Fibroblast of peridontal ligament (primary cell): ENCODE measurements at regions not wholly inside any gene's neighbourhood (a gene's known extent, or its start where the extent isn't known, plus 50 kb on each side); places are given as distances from the start of the nearest gene placed in this dataset.

Source experiments
- DNase-seq: peaks from one replicate; pipeline ENCODE4 v3.0.0-alpha.2; 2010; ENCODE audit errors: extremely low read depth

DNA sequence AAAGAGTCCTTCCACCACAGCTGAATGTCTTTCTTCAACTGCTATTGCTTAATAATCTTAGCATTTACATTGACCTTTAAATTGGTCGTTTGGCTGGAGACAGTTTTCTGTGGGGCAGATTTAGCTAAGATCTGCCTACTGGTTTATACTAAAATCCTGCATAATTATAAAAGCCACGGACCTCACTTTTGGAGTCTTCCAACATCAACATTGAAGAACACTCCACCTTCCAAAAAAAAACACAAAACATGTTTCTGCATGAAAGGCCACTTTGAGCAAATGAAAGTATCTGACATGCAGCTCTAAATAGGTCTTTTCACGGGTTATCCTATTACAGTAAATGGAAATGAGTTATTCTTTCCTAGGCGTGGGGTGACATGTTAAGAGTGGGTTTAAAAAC is 57.0 kb upstream of the KRR1 start:
- DNase-seq, result peak; percentile 86

DNA sequence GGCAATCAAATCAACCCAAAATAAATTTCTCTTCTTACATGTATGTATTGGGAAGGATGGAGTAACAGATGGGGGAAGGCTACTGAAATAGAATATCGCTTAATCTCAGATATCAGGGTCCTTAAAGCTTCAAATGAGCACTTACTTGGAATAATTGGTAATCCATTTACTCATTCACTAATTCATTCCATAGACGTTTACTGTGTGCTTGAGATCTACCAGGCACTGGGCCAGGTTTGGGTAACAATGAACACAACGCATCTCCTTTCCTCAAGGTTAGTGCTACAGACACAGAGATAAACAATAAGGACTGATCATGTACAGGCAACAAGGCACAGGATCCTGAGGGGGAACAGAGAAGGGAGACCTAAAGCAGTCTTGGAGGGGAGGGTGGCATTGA is 54.4 kb upstream of the KRR1 start:
- DNase-seq, result no peak

DNA sequence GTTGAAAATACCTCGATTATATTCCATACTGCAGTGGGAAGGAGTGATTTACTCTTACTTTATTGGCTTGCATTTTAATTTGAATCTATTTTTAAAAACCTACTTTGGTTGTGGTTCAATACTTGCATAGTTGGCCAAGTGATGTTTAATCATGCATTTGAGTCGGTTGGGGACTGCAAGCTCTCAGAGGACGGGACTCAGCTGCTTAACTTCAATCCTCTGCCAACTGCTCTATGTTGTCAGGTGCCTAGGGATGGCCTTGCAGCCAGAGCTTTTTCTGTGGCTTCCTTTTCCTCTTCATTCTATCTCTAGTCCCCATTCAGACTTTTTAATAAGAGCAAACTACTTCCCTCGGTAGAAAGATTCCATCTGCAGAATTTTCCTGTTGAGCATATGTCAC is 53.4 kb upstream of the KRR1 start:
- DNase-seq, result no peak

DNA sequence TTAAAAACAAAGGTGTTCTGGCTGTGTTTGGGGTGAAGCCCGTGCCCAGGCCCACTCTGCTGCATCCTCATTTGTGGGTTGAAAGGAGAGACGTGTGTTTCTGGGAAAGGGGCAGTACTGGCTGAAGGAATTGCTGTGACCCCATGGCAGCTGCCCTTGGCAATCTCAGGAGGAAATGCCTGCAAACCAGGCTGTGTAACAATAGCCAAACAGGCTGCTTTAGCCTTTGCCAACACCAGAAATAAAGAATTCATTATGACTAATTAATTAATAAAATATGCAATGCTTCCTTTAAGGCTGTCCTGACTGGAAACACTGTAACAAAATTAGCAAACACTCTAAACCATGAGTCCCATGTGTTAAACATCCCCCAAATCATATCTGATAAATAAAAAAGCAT is 53.0 kb upstream of the KRR1 start:
- no peak for DNase-seq

DNA sequence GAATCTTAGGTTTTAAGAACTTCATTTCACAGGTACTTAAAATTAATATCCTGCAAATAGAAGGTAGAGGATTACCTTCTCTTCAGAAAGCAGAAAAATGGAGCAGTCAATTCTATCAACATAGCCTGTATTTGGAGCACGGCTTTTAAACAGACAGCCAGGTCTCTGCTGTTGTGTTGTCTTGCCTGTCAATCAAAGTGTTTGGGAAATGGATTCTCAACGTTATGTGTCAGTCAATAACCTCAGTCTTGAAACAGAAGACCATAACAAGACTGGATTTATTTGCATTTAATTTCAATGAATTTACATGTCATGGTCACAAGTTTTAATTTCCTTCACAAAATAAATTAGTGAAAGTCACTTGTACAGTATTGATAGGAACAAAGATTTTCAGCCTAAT is 51.9 kb upstream of the KRR1 start:
- DNase-seq, result no peak

DNA sequence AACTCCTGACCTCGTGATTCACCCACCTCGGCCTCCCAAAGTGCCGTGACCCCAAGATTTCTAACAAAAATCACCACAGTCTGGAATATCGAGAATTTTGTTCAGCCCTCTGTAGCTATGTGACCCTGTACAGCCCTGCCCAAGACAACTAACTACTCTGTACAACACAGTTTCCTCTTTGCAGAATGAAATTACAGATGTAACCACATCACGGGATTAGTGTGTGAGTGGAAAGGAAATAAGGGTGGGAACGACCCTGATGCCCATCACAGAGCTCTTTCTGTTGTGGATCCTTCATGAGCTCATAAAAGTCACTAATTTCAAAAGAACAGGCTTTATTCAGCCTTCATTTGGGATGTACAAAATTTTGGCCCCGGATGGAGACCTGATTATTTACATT is 50.5 kb upstream of the KRR1 start:
- DNase-seq, result no peak
